WTC11 (cell line): ENCODE measurements at regions not wholly inside any gene's neighbourhood (a gene's known extent, or its start where the extent isn't known, plus 50 kb on each side); places are given as distances from the start of the nearest gene placed in this dataset.

Experiments
- ATAC-seq: fragments of 200-7000 bp; cut with Tn5 transposase; 2 replicates; pipeline ENCODE4 v1.10.0; 2021; ENCODE audit warnings: mild to moderate bottlenecking, moderate library complexity
- CTCF ChIA-PET: fragments of 300-600 bp; sonication (Branson Sonifier 250); formaldehyde crosslinking; loops from one replicate; lab custom pipeline; 2021; ENCODE audit warnings: antibody characterized with exemption; lab: Charles Lee
- POLR2A ChIA-PET: fragments of 350-600 bp; sonication (Branson Sonifier 250); formaldehyde crosslinking; loops from one replicate; lab custom pipeline; 2021; ENCODE audit warnings: antibody characterized with exemption; lab: Charles Lee
- DNase-seq: peaks from one replicate; pipeline ENCODE4 v3.0.0; 2021; ENCODE audit warnings: low spot score
- H3K27ac Mint-ChIP-seq: 2 replicates; pipeline ENCODE4 v1.8.0; 2021; ENCODE audit warnings: mixed read lengths
- H3K27me3 Mint-ChIP-seq: 2 replicates; pipeline ENCODE4 v1.8.0; 2021; ENCODE audit warnings: low read depth, mild to moderate bottlenecking, moderate library complexity, mixed read lengths
- H3K36me3 Mint-ChIP-seq: 2 replicates; pipeline ENCODE4 v1.8.0; 2021; ENCODE audit warnings: mixed read lengths
- H3K4me1 Mint-ChIP-seq: 2 replicates; pipeline ENCODE4 v1.8.0; 2022; ENCODE audit warnings: mixed read lengths
- H3K4me3 Mint-ChIP-seq: 2 replicates; pipeline ENCODE4 v1.8.0; 2021; ENCODE audit warnings: mild to moderate bottlenecking, moderate library complexity, mixed read lengths
- H3K9me3 Mint-ChIP-seq: 2 replicates; pipeline ENCODE4 v1.8.0; 2021; ENCODE audit warnings: mixed read lengths
- ARID4B ChIP-seq: sonication (generic); formaldehyde crosslinking; IDR thresholded peaks from 2 replicates; pipeline ENCODE4 v1.8.0; 2023; ENCODE audit warnings: missing genetic modification reagents, mild to moderate bottlenecking, borderline replicate concordance
- ATF1 ChIP-seq: sonication (generic); formaldehyde crosslinking; IDR thresholded peaks from 2 replicates; pipeline ENCODE4 v1.8.1; 2023; ENCODE audit warnings: mild to moderate bottlenecking, moderate library complexity, missing genetic modification reagents
- E2F4 ChIP-seq: sonication (generic); formaldehyde crosslinking; IDR thresholded peaks from 2 replicates; pipeline ENCODE4 v1.8.1; 2022; ENCODE audit warnings: low read depth, mild to moderate bottlenecking, moderate library complexity, missing genetic modification reagents, borderline replicate concordance
- ESRRA ChIP-seq: sonication (generic); formaldehyde crosslinking; IDR thresholded peaks from 2 replicates; pipeline ENCODE4 v1.8.1; 2022; ENCODE audit warnings: mild to moderate bottlenecking, missing genetic modification reagents, borderline replicate concordance
- FOXP1 ChIP-seq: sonication (generic); formaldehyde crosslinking; IDR thresholded peaks from 2 replicates; pipeline ENCODE4 v1.8.0; 2022; ENCODE audit warnings: missing genetic modification reagents, mild to moderate bottlenecking, moderate library complexity, borderline replicate concordance
- FOXP4 ChIP-seq: sonication (generic); formaldehyde crosslinking; IDR thresholded peaks from 2 replicates; pipeline ENCODE4 v1.8.0; 2022; ENCODE audit warnings: mild to moderate bottlenecking, missing genetic modification reagents
- MXD4 ChIP-seq: fragments of 250-450 bp; sonication (Bioruptor Pico); IDR thresholded peaks from 2 replicates; pipeline ENCODE4 v1.8.0; 2021; ENCODE audit warnings: mild to moderate bottlenecking, moderate library complexity, borderline replicate concordance
- NFATC4 ChIP-seq: fragments of 250-450 bp; sonication (Bioruptor Pico); IDR thresholded peaks from 2 replicates; pipeline ENCODE4 v1.9.0; 2021; ENCODE audit warnings: mild to moderate bottlenecking
- NFE2L1 ChIP-seq: sonication (generic); formaldehyde crosslinking; IDR thresholded peaks from 2 replicates; pipeline ENCODE4 v1.8.1; 2023; ENCODE audit warnings: missing genetic modification reagents
- NFYB ChIP-seq: sonication (generic); formaldehyde crosslinking; conservative IDR thresholded peaks from 2 replicates; pipeline ENCODE4 v1.8.0; 2022; ENCODE audit warnings: low read depth, missing genetic modification reagents
- RELA ChIP-seq: sonication (generic); formaldehyde crosslinking; IDR thresholded peaks from 2 replicates; pipeline ENCODE4 v1.8.1; 2022; ENCODE audit warnings: missing genetic modification reagents, mild to moderate bottlenecking, borderline replicate concordance
- SOX15 ChIP-seq: fragments of 250-450 bp; sonication (Bioruptor Pico); IDR thresholded peaks from 2 replicates; pipeline ENCODE4 v1.9.0; 2021; ENCODE audit warnings: mild to moderate bottlenecking
- TCF7 ChIP-seq: sonication (generic); formaldehyde crosslinking; IDR thresholded peaks from 2 replicates; pipeline ENCODE4 v1.8.0; 2022; ENCODE audit warnings: mild to moderate bottlenecking, low read depth, missing genetic modification reagents, moderate library complexity
- USF2 ChIP-seq: sonication (generic); formaldehyde crosslinking; IDR thresholded peaks from 2 replicates; pipeline ENCODE4 v1.8.1; 2023; ENCODE audit warnings: mild to moderate bottlenecking, missing genetic modification reagents, moderate library complexity
- ZBTB21 ChIP-seq: sonication (generic); formaldehyde crosslinking; IDR thresholded peaks from 2 replicates; pipeline ENCODE4 v1.8.1; 2023; ENCODE audit warnings: mild to moderate bottlenecking, missing genetic modification reagents, borderline replicate concordance
- ZBTB43 ChIP-seq: sonication (generic); formaldehyde crosslinking; IDR thresholded peaks from 2 replicates; pipeline ENCODE4 v1.8.1; 2023; ENCODE audit warnings: mild to moderate bottlenecking, missing genetic modification reagents
- ZMAT4 ChIP-seq: fragments of 250-450 bp; sonication (Bioruptor Pico); IDR thresholded peaks from 2 replicates; pipeline ENCODE4 v1.9.0; 2021; ENCODE audit warnings: mild to moderate bottlenecking
- ZNF532 ChIP-seq: fragments of 250-450 bp; sonication (Bioruptor Pico); IDR thresholded peaks from 2 replicates; pipeline ENCODE4 v1.9.0; 2021; ENCODE audit warnings: mild to moderate bottlenecking, borderline replicate concordance

- CTCF ChIA-PET: interaction anchor here (0.7 to 3.2 kb wide), 16 partner anchors 9 to 693 kb away, joined by 3 to 25 read pairs (median 7); no protein-coding TSS in a partner anchor
- peaks cover 59% of the 10 kb centered on the region for H3K36me3 Mint-ChIP-seq
- peaks cover 4% of the 10 kb centered on the region for H3K27me3 Mint-ChIP-seq
- POLR2A ChIA-PET: interaction anchor here (0.6 to 1.3 kb wide), 2 partner anchors 47 to 54 kb away, joined by 3 to 4 read pairs; no protein-coding TSS in a partner anchor
- peak overlapping the region; percentile 96 for H3K27ac Mint-ChIP-seq
- H3K4me3 Mint-ChIP-seq: peak overlapping the region; percentile 53
- peaks cover 45% of the 10 kb centered on the region for H3K9me3 Mint-ChIP-seq
- ATAC-seq (peak; percentile 94), DNase-seq (peak; percentile 53)
- H3K4me1 Mint-ChIP-seq: peaks cover 54% of the 10 kb centered on the region
- TF ChIP-seq ZBTB43 (CRISPR knock-in tag): no peak
- TF ChIP-seq NFATC4 (CRISPR knock-in tag): no peak
- no peak for TF ChIP-seq NFE2L1 (CRISPR knock-in tag)
- TF ChIP-seq ZNF532 (CRISPR knock-in tag): no peak
- no peak for TF ChIP-seq ZBTB21 (CRISPR knock-in tag)
- TF ChIP-seq ZMAT4 (CRISPR knock-in tag): peak; percentile 100
- TF ChIP-seq FOXP1: no peak
- no peak for TF ChIP-seq SOX15 (CRISPR knock-in tag)
- TF ChIP-seq E2F4 (CRISPR knock-in tag): no peak
- TF ChIP-seq ESRRA (CRISPR knock-in tag): no peak
- no peak for TF ChIP-seq TCF7 (CRISPR knock-in tag)
- TF ChIP-seq ARID4B (CRISPR knock-in tag): no peak
- TF ChIP-seq RELA (CRISPR knock-in tag): no peak
- no peak for TF ChIP-seq NFYB (CRISPR knock-in tag)
- no peak for TF ChIP-seq ATF1 (CRISPR knock-in tag)
- no peak for TF ChIP-seq USF2 (CRISPR knock-in tag)
- TF ChIP-seq MXD4 (CRISPR knock-in tag): no peak
- TF ChIP-seq FOXP4: 0 out of 2 replicates have a peak, but pooled peaks have one; percentile 43
Observed at GRCh38 chr11:116445108-116446047, 327.4 kb downstream of the BUD13 start.
